Activated effector memory CD4-positive, alpha-beta T cell treated with Interleukin-2 at 50 U/mL for 16 hours (primary cell): ENCODE measurements at regions not wholly inside any gene's neighbourhood (a gene's known extent, or its start where the extent isn't known, plus 50 kb on each side); places are given as distances from the start of the nearest gene placed in this dataset.
"Not testable (repeated sequence)": the region's sequence is repeated elsewhere in the genome, so short reads cannot be mapped to it uniquely, and the experiment has no call there.

Source experiments
- DNase-seq: peaks from one replicate; pipeline ENCODE4 v3.0.0-alpha.2; 2020

DNA sequence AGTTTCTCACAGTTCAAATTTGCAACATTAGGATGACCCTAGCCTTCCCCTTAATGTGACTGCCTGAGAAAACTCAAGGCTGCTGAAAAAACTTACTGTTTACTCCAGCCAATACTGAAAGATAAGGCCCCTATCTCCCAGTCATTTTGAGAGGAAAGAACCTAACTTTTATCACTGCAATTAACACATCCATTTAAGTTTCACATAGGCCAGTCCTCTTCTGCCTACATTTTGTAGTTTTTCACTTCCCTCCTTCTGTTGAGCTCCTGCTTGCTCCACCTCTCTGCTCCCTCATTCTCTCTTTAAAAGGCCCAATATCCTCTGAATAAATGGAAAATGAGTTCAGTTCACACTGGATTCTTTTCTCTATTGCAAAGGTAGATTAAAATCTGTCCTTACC, 1996.2 kb upstream of the FLRT2 start:
- DNase-seq, result no peak

DNA sequence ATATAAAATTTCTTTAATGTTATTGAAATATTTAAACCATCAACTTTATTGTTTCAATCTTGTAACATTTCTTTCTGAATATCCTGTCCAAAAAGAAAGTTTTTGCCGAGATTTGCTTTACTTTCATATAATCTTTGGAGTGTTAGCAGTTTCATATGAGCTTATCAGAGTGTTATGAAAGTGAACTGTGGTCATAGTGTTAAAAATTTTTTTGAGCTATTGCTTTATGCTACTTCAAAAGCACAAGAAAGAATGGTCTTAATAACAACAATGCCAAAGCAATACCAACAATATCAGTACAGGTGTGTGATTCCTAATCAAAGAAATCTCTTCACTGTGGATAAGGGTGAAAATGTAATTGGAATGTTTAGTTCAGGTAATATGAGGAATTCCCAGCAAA, 1994.9 kb upstream of the FLRT2 start:
- DNase-seq, result no peak

DNA sequence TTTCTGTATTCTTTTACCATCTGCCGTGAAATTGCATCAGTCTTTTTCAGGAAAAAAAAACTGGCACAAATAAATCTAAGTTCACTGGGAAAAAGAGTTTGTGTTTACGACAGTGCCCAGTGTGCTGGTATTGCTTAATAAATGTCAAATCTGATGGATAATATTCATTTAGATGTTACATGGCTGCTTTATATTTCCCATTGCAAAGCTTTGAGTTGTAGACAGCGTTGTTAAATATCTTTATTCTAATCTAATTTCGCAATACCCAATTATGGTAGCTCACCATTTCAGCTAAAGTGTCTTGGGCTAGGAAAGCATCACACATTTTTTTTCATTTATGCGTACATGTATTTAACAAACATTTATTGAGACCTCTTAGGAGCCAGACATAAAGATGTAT, 1994.5 kb upstream of the FLRT2 start:
- no peak for DNase-seq

DNA sequence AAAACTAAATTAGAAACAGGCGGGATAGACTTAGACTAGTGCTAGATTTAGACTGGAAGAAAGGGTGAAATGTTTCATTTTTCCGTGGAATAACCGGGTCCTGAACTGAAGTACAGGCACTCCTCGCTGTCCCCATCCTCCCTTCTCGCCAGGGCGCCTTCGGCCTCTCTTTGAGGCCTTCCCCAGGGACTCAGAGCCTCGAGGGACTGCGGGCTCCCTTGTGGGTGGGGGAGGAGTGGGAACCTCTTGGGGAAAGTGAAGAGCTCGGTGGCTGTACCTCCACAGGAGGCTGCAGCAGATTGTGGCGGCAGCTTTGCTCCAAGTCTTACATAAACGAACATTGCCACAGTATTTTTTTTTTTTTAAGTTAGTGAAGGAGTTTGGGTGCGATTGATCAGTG, 1988.8 kb upstream of the FLRT2 start:
- no peak for DNase-seq

DNA sequence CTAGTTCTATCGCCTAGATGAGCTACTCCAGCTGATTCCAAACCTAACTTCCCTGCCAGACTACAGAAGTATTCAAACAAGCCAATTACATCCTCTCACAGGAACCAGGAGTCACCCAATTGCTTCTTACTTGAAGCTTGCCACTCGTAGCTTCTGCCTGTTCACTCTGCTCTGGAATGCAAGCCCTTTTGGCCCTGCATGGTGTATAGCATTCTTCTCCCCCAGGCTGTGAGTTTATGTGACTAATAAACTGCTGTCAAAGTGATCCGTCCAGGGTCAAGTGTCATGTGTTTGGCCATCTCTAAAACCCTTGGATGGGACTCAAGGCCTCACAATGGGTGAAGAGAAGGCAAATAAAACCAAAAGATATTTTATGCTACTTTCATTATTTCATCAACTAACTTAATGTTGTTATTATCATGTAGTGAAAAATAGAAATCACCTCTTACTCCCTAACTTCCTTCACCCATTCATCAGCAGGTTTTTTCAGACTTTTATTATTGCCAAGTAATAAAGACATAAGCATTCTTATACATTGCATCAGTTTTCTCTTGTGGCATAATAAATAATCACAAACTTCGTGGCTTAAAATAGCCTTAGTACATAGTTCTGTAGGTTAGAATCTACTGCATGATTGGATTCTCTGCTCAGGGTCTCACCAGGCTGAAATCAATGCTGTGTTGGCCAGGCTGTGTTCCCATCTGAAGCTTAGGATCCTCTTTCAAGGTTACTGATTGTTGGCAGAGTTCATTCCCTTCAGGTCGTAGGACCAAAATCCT, 1981.7 kb upstream of the FLRT2 start:
- DNase-seq, result no peak

DNA sequence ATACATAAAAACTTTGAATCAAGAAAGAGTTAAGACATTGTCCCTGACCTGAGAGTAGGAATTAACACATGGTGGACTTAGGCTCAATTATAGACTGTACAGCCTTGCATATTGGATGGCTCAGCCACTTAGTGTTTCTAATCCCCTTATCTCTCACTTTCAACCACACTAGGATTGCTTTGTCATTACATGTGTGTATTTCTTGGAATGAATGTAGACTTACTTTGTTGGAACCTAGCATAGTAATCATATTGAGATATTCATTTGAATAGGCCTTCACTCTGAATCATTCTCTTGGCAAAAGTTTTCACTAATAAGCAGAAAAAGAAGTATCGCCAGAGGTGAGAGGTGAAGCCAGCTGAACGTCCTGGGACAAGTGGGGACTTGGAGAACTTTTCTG, 1973.9 kb upstream of the FLRT2 start:
- DNase-seq, result no peak

DNA sequence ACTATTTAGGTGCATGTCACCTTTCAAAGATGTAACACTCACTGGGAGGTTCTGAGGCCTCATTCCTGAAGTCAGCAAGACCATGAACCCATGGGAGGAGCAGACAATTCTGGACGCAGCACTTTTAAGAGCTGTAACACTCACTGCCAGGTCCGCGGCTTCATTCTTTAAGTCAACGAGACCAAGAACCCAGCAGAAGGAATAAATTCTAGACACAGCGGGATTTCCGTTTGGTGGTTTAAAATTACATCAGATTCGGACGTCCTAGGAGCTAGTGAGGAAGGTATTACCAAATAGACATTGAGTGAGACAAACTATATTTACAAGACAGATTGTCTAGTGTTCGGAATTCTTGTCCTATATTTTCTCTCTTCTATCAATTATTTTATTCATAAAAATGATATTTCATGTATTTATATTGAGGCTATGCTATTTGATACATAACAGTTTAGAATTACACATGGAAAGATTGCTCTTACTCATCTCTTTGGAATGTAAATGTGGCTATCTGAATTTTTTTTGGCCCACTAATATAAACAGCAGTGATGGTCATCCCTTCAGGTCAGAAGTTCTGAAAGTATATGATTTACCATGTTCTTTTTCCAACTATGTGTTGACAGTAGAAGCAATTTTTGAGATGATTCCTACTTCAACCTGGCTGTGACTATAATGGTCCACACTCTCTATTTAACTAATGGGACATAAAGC, 1973.0 kb upstream of the FLRT2 start:
- no peak for DNase-seq

DNA sequence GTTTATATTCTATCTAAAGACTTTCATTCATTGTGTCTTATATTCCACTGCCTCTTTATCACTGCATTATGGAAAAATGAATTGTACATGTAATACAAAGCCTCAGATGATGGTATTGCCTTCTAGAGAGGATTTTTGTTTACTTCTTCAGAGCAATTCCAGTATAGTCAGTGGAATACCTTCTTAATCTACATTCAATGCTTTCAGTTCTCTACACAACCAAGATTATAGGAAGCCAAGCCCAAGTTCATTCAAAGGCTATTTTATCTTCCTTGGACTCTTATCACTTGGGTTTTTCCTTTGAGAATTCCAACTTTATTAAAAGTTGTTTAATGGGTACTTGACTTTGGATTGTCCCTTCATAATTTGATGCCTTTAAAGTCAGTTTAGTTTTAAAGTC, 1971.0 kb upstream of the FLRT2 start:
- DNase-seq, result no peak

DNA sequence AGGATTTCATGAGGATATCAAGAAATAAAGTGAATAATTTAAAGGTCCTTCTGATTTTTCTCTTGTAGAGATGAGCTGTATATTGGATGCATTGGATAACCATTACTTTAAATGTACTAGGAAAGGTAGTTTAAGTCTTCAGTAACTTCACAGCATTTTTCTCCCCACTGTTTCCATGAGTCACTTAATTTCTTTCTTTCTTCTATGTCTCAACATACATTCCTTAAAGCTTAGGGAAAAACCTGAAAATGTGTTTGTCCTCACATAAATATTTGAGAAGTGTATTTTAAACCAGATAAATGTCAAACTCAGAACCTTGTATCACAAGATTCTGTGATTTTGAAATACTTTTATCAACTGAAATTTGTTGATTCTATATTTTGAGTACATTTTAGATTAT, 1970.2 kb upstream of the FLRT2 start:
- no peak for DNase-seq

DNA sequence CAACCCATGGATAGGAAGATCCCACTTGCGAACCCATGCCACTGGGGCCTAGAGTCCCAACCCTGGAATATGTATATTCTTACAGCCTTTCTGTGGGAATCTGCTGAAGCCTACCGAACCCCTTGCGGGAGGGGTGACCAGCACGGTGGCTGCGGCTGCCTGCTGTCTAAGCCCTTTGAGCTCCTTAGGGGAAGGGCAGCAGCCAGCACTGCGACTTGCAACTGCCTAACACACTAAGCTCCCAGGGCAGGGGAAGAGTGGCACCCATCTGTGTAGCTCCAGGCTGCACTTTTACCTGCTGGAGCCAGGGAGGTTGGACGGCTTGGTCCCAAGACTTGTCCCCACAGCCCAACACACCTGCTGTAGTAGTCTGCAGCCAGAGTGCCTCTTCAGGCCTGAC, 1968.7 kb upstream of the FLRT2 start:
- DNase-seq, result no peak

DNA sequence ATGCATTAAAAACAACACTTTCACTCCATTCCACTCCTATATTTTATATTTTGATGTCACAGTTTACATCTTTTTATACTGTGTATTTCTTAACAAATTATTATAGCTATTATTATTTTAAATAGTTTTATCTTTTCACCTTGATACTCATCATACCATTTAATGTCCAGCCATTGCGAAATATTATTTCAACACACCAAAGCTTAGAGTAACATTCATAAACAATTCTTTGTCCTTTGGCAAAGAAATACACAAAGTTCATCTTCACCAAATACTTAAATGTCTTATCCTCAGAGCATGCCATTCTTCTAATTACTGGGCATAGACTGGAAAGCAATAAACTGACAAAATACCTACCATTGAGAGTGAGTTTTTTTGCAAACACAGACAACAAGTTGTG, 1963.4 kb upstream of the FLRT2 start:
- DNase-seq, result no peak

DNA sequence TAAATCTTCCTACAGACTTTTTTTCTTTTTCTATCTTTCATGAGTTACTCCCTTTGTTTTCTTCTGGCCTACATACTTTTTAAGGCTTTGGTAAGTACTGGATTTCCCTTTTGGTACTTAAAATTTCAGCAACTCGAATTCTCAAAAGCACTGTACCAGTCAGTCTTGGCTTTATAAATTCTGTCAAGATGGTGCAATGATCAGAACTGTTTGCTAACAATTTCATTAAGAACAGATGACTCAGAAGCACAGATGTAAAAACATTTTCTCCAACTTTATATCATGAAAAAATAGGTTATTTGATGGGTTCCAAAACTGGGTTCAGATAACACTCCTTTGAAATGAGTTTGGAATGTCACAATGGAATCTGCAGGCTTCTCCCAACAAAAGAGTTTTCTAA, 1961.8 kb upstream of the FLRT2 start:
- no peak for DNase-seq

DNA sequence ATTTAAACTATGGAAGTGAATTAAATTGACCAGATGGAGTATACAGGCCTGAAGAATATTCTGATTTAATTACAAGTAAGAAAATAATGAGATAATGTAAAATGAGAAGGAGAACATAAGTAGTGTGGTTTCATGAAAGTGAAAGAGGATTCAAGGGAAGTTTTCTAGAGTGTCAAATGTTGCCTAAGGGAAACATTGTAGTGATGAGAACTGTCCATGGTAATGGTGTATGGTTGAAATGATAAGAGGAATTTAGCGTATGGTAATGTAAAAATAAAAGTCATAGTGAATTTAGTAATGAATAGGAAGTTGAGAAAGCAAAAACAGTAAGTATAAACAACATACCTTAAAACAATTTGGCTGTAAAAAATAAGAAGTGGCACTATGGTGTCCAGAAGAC, 1954.6 kb upstream of the FLRT2 start:
- no peak for DNase-seq

DNA sequence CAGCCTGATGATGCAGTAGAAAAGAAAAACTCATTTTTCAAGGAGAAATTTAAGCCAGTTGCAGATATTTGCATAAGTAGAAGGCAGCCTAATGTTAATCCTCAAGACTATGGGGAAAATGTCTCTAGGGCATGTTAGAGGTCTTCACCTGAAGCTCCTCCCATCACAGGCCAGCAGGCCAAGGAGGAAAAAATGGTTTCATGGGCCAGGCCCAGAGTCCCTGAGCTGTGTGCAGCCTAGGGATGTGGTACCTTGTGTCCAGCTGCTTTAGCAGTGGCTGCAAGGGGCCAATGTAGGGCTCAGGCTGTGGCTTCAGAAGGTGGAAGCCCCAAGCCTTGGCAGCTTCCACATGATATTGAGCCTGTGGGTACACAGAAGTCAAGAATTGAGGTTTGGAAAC, 1946.7 kb upstream of the FLRT2 start:
- no peak for DNase-seq

DNA sequence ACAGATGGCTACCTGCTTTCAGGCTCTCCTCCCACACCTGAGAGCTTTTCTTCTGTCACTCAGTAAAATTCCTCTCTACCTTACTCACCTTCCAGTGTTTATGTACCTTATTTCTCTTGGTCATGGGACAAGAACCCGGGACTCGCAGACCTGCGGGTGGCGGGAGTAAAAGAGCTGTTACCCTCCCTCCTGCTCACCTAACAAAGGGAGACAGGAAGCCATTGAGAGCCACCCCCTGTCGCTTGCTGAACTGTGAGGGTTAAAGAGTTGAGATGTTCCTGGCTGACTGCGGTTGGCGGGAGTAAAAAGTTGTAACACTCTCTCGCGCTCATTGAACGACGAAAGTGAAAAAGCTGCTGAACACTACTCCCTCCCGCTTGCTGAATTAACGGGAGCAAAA, 1935.1 kb upstream of the FLRT2 start:
- DNase-seq, result no peak

DNA sequence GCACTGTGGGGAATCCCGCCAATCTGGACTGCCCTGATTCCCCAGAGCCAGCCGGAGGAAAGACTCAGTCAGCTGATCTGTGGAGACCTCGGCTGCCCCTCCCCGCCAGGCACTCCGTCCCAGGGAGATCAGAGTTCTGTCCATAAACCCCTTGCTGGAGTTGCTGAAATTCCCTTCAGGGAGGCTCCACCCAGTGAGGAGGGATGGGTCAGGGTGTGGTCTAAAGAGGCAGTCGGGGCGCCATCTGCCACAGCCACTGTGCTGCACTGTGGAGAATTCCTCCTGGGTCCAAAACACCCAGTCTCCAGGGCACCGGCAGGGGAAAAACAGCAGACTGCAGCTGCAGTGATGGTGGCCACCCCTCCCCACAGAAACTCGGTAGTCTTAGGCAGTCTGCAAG, 1922.3 kb upstream of the FLRT2 start:
- no peak for DNase-seq

DNA sequence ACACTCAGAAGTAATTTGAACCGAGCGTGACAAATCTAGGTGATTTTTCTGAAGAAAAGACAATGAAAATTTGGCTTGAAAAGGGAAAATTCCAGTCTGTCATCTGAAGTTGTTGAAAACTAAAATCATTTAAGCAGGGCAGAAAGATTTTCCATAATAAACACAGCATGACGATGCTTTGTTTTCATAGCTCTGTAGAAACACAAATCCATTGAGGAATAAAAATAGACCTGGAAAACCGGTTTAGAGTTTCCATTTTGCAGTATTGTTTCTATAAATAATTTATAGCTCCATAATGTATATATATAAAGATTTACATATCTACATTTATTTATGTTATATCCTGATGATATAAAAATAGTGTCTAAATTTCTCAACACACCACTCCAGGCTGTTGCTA, 1918.5 kb upstream of the FLRT2 start:
- DNase-seq, result no peak

DNA sequence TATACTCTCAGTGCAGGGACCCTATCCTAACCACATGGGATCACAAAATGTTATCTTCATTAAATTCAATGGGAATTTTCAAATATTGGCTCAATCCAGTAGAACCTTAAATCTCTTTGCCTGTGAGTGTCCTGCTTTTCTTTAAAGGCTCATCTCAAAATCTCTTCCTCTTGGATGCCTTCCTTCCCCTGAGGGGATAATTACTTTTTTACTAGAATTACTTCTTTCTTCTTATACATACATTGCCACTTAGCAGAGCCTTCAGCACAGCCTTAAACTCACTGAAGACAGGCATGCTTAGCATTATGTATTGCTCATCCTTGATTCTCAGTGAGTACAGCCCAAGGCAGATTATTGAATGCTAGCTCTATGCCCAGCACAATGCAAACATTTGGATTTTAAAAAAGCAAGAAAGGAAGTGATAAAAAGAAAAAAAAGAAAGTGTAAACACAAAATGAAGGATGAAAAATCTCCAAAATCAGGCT, 1918.0 kb upstream of the FLRT2 start:
- no peak for DNase-seq

DNA sequence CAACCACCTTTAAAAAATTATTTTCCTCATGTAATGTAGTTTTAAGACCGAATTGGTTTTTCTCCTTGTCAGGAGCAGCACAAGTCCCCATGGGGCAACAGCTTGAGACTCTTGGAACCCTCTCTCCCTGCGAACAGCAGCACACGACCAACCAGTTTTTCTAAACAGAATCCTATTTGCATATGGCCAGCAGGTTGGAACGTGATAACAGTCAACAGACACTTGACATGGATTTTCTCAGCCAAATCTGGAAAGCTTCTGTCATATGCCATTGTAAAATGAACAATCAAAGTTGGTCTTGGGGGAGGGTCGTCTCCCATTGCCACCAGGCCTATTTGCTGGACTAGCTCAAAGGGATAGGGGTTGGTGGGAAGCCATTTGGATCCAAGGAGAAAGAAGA, 1915.0 kb upstream of the FLRT2 start:
- DNase-seq, result no peak

DNA sequence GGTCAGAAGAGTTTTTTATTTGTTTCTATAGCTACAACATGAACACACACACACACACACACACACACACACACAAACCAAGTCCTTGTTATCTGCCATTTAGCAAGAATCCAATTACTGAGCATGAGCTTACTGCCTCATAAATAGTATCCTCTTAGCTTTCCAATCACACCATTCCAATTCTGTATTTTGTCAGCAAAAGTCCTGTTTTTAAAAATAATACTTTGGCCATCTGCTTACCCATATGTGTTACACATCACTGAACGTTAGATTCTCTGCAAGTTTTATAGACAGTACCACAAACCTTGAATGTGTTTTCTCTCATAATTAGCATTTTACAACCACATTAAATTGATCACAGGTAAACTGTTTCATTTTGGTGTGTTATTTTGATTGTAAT, 1905.4 kb upstream of the FLRT2 start:
- DNase-seq, result no peak

DNA sequence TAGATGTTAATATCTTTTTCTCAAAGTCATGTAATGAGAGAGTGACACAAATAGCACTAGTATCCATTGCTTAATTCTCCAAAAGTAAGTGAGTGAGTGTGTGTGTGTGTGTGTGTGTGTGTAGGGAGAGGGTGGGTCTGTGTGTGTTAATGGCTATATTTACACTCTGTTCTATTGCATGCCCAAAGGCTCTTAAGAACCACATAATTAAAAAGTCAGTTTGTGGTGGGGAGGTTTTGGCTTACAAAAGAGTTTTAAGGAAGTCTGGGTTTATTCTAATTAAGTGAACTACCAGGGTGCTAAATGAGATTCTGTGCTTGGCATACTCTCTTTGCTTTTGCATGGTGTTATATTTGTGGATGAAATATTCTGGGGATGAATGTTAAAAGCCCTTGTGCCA, 1897.6 kb upstream of the FLRT2 start:
- no peak for DNase-seq

DNA sequence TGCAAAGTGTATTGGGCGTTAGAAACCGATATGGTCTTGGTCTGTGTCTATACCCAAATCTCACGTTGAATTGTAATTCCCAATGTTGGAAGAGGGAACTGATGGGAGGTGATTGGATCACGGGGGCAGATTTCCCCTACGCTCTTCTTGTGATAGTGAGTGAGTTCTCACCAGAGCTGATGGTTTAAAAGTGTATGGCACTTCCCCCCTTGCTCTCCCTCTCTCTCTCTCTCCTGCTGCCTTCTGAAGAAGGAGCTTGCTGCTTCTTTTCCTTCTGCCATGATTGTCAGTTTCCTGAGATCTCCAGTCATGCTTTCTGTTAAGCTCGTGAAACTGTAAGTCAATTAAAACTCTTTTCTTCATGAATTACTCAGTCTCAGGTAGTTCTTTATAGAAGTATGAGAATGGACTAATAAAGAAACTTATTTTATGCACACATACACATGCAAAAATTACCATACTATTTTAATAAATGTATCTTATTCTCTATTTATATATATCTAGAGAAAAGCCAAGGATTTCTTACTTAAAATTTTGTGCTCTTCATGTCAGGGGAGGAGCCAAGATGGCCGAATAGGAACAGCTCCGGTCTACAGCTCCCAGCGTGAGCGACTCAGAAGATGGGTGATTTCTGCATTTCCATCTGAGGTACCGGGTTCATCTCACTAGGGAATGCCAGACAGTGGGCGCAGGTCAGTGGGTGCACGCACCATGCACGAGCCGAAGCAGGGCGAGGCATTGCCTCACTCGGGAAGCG, 1891.0 kb upstream of the FLRT2 start:
- no peak for DNase-seq

DNA sequence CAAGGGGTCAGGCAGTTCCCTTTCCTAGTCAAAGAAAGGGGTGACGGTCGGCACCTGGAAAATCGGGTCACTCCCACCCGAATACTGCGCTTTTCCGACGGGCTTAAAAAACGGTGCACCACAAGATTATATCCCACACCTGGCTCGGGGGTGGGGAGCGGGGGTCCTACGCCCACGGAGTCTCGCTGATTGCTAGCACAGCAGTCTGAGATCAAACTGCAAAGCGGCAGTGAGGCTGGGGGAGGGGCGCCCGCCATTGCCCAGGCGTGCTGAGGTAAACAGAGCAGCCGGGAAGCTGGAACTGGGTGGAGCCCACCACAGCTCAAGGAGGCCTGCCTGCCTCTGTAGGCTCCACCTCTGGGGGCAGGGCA, 1890.5 kb upstream of the FLRT2 start:
- DNase-seq, result not testable (repeated sequence)

DNA sequence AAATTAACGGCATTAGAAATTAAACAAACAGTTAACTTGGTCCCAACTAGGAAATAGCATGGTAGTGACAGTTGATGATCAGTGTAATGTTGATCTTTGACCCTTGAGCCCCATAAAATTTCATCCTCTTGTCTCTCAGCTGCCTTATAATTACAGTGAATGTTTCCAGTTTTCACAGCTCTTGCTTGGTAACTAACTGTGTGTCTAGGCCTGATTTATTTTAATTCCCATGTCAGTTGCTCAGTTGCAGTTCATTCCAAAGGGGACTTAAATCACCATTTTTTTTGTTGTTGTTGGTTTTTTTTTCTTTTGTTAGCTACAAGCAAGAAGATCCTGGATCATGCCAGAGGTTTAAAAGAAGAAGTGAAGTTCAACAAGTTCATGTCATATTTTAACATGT, 1883.7 kb upstream of the FLRT2 start:
- no peak for DNase-seq
